HG03095 (cell line): ENCODE measurements at regions not wholly inside any gene's neighbourhood (a gene's known extent, or its start where the extent isn't known, plus 50 kb on each side); places are given as distances from the start of the nearest gene placed in this dataset.
"Not testable (repeated sequence)": the region's sequence is repeated elsewhere in the genome, so short reads cannot be mapped to it uniquely, and the experiment has no call there.

Experiments
- ATAC-seq: cut with Tn5 transposase; IDR thresholded peaks from one replicate; pipeline ENCODE4 v1.9.1; 2021; ENCODE audit warnings: moderate library complexity; ENCODE audit not compliant: unreplicated experiment

DNA sequence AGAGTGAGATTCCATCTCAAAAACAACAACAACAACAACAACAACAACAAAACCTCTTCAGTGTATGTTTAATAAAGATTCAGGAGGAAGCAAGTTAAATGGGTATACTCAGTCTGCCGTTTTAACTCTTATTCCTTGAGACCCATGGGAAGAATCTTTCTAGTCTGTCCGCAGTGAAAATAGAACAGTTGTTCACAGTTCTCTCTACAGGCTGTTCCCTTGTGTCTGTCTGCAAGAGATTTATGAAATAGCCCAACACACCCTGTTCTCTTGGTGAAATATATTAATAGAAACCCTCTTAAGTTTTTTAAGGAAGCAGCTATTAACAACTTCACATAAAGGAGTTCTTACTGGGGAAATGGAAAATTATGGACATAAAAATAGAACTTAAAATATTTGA is 682.2 kb upstream of the RAG2 start:
- no peak for ATAC-seq

DNA sequence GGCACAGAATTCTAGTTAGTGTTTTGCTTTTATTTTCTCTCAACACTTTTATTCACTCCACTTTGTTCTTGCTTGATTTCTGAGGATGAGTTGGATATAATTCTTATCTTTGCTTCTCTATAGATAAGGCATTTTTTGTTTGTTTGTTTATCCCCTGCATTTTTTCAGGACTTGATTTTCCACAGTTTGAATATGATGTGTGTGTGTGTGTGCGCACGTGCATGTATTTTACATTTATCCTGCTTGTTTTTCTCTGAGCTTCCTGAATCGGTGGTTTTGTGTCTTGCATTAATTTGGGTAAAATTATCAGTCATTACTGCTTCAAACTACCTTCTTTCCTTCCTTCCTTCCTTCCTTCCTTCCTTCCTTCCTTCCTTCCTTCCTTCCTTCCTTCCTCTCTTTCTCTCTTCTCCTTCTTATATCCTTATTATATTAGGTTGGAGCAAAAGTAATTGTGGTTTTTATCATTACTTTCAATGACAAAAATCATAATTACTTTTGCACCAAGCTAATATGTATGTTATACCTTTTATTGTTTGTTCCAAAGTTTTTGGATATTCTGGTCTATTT is 679.9 kb upstream of the RAG2 start:
- no peak for ATAC-seq

DNA sequence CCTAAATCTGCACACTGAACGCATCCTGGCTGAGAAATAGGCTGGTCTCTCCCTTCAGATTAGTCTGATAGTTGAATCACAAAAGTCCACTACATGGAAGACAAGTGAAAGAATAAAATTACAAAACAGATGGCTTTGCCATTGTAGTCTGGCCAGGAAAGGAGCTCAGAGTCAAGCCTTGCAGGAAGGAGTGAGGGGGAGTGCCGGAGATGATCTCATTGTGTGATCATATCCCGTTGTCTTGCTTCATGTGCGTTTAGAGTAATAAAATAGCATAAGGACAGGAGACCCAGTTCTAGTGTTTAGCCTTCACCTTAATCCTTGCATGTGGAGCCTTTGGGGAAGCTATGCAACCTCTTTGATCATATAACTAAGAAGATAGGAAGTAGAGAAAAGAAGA is 666.7 kb upstream of the RAG2 start:
- ATAC-seq = no peak

- no peak for ATAC-seq
These were observed 666.0 kb upstream of the RAG2 start for GRCh38 chr11:37264060-37264459.

DNA sequence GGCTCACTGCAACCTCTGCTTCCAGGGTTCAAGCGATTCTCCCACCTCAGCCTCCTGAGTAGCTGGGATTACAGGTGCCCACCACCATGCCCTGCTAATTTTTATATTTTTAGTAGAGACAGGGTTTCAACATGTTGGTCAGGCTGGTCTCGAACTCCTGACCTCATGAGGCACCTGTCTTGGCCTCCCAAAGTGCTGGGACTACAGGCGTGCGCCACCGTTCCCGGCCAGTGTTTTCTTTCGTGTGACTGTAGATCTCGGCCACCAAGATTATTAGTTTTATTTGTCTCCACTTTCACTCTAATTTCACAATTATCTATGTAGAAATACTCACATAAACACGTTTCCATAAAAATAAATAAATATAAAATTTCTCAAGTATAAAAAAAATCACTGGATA is 665.4 kb upstream of the RAG2 start:
- ATAC-seq = not testable (repeated sequence)

DNA sequence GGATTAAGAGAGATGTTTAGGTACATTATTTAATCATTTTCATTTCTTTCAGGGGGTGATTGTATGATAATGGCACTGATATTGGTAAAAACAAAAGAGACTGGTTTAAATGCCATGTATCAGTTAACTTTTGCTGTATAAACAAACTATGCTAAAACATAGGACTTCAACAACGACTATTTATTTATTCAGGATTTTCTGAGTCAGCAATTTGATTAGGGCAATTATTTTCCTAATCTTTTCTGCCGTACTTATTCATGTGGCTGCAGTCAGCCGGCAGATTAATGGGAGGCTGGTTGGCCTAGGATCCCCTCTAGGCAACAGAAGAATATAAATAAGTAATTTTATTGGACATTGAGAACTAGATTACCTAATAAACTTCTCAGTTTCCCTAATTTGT is 661.7 kb upstream of the RAG2 start:
- ATAC-seq = no peak

DNA sequence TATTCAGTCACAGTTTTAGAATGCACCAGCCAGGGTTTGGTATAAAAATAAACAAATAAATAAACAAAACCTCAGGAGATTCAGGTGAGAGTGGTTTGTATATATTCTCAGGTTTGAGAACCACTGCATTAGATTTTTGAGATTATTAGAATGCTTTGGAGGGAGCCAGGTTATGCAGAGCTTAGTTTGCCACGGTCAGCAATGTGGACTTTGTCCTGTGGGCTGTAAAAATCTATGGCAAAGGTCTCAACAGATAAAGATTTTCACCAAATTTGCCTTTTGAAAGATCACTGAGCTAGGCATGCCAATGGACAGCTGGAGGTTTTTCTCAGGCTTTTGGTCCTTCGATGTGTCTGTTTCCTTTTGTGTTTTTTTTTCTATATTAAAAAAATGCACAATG is 650.1 kb upstream of the RAG2 start:
- no peak for ATAC-seq

- not testable (repeated sequence) for ATAC-seq
These were observed 648.1 kb upstream of the RAG2 start for GRCh38 chr11:37246092-37246491.

GRCh38 chr11:37230865-37231264 is 632.8 kb upstream of the RAG2 start:
- ATAC-seq = no peak

GRCh38 chr11:37223962-37224361 is 625.9 kb upstream of the RAG2 start:
- ATAC-seq = no peak

DNA sequence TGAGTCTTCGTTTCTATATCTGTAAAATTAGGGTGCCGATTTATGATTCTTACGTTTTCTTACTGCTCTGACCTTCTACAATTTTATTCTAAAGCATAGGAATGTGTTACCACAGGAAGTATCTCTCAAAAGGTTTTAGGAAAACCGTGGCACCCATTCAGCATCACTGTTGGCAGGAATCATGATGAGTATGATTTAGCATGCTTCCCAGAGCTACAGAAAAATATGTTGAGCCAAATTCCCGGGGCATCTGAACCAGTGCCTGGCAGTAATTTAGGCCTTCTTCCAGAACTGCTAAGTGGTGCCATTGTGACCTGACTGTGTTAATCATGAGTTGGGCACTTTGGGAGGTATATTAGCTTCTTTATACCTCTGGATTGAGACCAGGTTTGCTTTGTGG is 605.0 kb upstream of the RAG2 start:
- no peak for ATAC-seq

- no peak for ATAC-seq
These were observed 601.0 kb upstream of the RAG2 start for GRCh38 chr11:37199082-37199481.

DNA sequence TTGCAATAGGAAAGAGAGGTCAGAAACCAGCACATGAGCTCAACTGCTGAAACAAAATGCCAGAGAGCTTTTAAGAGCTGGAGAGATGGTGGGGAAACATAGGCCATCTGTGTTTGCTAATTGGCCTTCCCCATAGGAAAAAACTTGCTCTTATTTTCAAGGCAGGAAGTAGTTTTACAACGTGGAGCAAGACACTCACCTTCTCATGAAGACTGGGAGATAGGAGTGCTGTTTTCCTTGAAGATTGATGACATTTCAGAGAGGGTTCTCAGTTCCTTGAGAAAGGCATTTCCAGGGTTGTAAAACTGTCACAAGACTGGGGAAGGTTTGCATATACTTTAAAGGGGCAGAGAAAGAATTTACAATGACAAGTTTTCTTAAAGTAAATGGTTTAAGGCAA is 586.3 kb upstream of the RAG2 start:
- no peak for ATAC-seq

- ATAC-seq = no peak
These were observed 584.0 kb upstream of the RAG2 start for GRCh38 chr11:37182031-37182430.

DNA sequence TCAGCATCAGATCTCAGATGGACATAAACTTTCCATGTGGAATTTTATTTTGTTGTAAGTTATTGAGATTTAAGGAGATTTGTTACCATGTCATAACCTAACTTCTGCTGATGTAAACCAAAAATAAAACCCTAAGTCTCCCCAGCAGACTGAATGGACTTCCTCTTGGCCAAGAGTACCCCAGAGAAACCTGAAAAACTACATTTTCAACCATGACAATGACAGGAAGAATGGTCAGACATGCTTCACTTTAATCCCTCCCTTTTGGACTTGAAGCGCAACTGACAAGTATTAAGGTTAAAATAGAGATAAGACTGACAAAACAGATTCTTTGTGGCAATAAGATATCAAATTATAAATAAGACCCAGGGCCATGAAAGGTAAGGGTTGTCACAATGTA is 579.7 kb upstream of the RAG2 start:
- ATAC-seq = no peak

- ATAC-seq = no peak
These were observed 573.4 kb upstream of the RAG2 start for GRCh38 chr11:37171451-37171850.

GRCh38 chr11:37170311-37170710 is 572.3 kb upstream of the RAG2 start:
- no peak for ATAC-seq

DNA sequence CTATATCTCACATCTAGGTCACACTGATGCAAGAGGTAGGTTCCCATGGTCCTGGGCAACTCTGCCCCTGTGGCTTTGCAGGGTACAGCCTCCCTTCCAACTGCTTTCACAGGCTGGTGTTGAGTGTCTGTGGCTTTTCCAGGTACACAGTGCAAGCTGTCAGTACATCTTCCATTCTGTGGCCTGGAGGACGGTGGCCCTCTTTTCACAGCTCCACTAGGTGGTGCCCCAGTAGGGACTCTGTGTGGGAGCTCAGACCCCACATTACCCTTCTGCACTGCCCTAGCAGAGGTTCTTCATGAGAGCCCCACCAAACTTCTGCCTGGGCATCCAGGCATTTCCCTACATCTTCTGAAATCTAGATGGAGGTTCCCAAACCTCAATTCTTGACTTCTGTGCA is 547.4 kb upstream of the RAG2 start:
- ATAC-seq = not testable (repeated sequence)

GRCh38 chr11:37142591-37142990 is 544.6 kb upstream of the RAG2 start:
- ATAC-seq = no peak

DNA sequence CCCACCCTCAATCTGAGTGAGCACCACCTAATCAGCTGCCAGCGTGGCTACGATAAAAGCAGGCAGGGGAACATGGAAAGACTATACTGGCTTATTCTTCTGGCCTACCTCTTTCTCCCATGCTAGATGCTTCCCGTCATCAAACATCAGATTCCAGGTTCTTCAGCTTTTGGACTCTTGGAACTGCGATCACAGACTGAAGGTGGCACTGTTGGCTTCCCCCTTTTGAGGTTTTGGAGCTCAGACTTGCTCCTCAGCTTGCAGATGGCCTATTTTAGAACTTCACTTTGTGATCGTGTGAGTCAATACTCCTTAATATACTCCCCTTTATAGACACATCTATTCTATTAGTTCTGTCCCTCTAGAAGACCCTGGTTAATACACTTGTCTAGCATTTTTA is 543.7 kb upstream of the RAG2 start:
- no peak for ATAC-seq

GRCh38 chr11:37135606-37136005 is 537.6 kb upstream of the RAG2 start:
- ATAC-seq = not testable (repeated sequence)

DNA sequence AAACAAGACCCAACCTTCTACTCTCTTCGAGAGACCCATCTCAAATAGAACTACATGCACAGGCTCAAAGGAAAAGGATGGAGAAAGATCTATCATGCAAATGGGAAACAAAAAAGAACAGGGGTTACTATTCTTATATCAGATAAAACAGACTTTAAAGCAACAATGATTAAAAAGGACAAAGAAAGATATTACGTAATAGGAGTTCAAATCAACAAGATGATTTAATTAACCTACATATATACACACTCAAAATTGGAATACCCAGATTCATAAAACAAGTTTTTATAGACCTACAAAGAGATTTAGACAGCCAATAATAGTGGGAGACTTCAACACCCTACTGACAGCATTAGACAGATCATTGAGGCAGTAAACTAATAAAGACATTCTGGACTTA is 536.6 kb upstream of the RAG2 start:
- ATAC-seq = no peak

- ATAC-seq = no peak
These were observed 526.3 kb upstream of the RAG2 start for GRCh38 chr11:37124384-37124783.

- no peak for ATAC-seq
These were observed 517.9 kb upstream of the RAG2 start for GRCh38 chr11:37115963-37116362.
